ENCODE measurements at regions not wholly inside any gene's neighbourhood (a gene's known extent, or its start where the extent isn't known, plus 50 kb on each side); places are given as distances from the start of the nearest gene placed in this dataset.

- no peak for TF ChIP-seq CTCF (IDR thresholded peaks at IDR 0.05; ENCODE audit: insufficient read depth, low read depth, low read length, missing control alignments)
- no peak for DNase-seq (ENCODE audit: low read depth)
Measured at GRCh38 chr2:144194326-144195071, 325.4 kb downstream of the ZEB2 start.

GRCh38 chr2:144190908-144191605 is 328.9 kb downstream of the ZEB2 start:
- no peak for DNase-seq (ENCODE audit: low read depth)
- no peak for TF ChIP-seq CTCF (IDR thresholded peaks at IDR 0.05; ENCODE audit: insufficient read depth, low read depth, low read length, missing control alignments)

More at GRCh38 chr2:144194326-144195071, 325.4 kb downstream of the ZEB2 start:
- H3K4me3 ChIP-seq (ENCODE audit: low read length) = no peak overlapping the region

GRCh38 chr2:144183727-144184126 is 336.2 kb downstream of the ZEB2 start:
- DNase-seq (ENCODE audit: low read depth) = no peak
- no peak overlapping the region for H3K4me3 ChIP-seq (ENCODE audit: low read length)
- TF ChIP-seq CTCF (IDR thresholded peaks at IDR 0.05; ENCODE audit: insufficient read depth, low read depth, low read length, missing control alignments) = no peak

More at GRCh38 chr2:144190908-144191605, 328.9 kb downstream of the ZEB2 start:
- no peak overlapping the region for H3K4me3 ChIP-seq (ENCODE audit: low read length)

GRCh38 chr2:144181001-144181400 is 338.9 kb downstream of the ZEB2 start:
- no peak for TF ChIP-seq CTCF (IDR thresholded peaks at IDR 0.05; ENCODE audit: insufficient read depth, low read depth, low read length, missing control alignments)
- H3K4me3 ChIP-seq (ENCODE audit: low read length) = no peak overlapping the region
- no peak for DNase-seq (ENCODE audit: low read depth)

GRCh38 chr2:144180131-144180530 is 339.8 kb downstream of the ZEB2 start:
- no peak for DNase-seq (ENCODE audit: low read depth)
- no peak overlapping the region for H3K4me3 ChIP-seq (ENCODE audit: low read length)
- TF ChIP-seq CTCF (IDR thresholded peaks at IDR 0.05; ENCODE audit: insufficient read depth, low read depth, low read length, missing control alignments) = no peak

GRCh38 chr2:144170179-144170578 is 349.7 kb downstream of the ZEB2 start:
- no peak for TF ChIP-seq CTCF (IDR thresholded peaks at IDR 0.05; ENCODE audit: insufficient read depth, low read depth, low read length, missing control alignments)
- H3K4me3 ChIP-seq (ENCODE audit: low read length) = no peak overlapping the region
- DNase-seq (ENCODE audit: low read depth) = no peak

Data from epithelial cell of esophagus (primary cell).